ENCODE measurements at regions not wholly inside any gene's neighbourhood (a gene's known extent, or its start where the extent isn't known, plus 50 kb on each side); places are given as distances from the start of the nearest gene placed in this dataset.

DNA sequence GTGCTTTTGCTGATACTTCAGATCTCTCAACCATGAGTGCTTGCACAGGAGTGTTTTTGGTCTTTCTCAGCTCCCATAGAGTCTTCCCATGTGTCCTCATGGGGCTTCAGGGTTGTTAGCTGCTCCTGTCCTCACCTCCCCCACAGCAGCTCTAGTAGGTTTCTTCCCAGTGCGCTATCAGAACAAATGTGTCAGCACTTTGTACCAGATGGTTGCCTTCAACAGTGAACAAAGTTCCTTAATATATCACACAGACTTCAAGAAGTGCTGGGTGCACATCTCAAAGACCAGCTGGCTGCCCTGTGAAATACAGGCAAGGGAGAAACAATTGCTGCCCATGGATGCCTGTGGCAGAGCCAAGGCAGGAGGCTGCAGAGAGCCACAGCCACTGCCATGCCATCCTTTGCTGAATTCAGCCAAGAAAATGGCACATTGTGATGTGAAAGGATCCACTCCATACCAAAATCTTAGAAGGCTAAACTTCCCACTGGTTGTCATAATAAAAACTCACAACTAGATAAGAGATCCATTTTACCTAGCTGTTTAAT, 471.3 kb downstream of the C6orf118 start:
- DNase-seq (ENCODE audit: low read depth in 2 of 2, low spot score in 1 of 2): no peak

GRCh38 chr6:164836486-164836885, 472.9 kb downstream of the C6orf118 start:
- DNase-seq (ENCODE audit: low read depth in 2 of 2, low spot score in 1 of 2): no peak

DNA sequence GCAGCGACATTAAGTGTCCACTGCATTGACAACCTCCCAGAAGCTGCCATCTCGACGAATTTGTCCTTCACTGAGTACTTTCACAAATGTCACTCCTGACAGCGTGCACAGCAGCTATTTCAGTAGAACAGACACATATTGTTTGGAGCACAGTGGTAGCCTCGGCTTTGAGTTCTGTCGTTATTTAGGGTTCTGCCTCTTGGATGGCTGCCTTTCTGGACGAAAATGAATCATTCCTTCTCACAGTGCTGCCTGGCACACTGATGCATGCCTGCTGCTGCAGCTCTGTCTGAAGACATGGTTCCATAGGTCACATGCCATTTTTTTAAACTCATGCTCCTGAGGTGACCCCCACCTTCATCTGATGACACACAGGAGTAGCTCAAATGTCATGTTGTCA, 477.0 kb downstream of the C6orf118 start:
- no peak for DNase-seq (ENCODE audit: low read depth in 2 of 2, low spot score in 1 of 2)

DNA sequence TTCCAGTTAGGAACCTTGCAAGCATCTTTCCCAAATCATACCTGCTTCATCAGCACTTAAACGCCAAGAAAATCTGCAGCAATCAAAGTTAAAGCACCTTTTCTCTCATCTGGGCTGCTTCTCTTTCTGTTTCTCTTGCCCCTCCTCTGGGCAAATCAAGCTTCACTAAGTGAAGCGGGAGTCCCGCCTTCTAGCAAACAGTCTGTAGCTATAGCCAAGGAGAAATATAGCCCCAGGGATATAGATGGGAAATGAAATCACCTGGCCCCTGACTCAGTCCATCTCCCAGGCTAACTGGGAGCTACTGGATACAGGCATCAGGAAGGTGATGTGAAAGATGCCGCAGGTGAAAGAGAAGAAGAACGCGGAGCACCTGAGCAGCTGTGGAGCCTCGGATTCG, 481.9 kb downstream of the C6orf118 start:
- no peak for DNase-seq (ENCODE audit: low read depth in 2 of 2, low spot score in 1 of 2)

DNA sequence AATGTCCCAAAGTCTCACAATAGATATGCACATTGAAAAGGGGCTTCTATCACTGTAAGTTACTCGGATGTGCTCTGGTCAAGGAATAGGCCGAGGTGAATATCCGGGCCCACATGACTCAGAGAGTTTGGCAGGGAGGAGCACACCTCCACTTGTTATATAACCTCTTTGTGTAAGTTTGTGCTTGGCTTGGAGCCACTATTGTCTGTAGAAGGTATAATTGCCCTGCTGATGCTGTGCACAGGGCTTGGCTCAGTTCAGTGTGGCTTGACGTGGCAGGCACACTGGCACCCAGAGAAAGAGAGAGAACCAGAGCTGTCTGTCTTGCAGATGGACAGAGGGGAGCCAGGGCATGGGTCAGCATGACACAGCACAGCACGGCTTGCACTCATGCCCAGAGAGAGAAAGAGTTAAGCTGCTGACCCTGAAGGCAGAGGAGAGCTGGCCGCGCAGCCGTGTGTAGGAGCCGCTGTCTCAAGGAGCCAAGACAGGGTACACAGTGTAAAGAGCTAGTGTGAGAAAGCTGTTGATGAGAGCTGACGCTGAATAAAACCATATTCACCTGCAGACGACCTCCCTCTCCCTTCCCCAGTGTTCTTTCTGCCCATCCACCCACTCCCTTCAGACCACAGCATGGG, 482.5 kb downstream of the C6orf118 start:
- no peak for DNase-seq (ENCODE audit: low read depth in 2 of 2, low spot score in 1 of 2)

DNA sequence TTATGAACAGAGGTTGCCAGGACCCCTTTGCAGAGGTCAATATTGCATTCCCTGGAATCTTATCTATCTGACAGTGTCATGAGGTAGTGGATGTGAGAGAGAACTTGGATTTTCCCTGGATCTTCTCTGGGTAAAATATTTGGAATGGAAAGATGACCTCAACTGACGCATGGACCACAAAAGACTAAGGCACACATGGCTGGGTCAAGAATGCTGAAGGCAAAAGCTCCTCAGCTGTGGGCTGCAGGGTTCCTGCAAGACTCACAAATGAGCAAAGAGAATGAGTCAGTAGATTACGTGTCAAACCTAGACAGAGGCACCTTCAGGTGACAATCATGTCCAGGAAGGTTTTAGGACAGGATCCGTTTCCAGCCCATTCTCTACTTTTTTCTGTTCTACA, 484.0 kb downstream of the C6orf118 start:
- DNase-seq (ENCODE audit: low read depth in 2 of 2, low spot score in 1 of 2): no peak

DNA sequence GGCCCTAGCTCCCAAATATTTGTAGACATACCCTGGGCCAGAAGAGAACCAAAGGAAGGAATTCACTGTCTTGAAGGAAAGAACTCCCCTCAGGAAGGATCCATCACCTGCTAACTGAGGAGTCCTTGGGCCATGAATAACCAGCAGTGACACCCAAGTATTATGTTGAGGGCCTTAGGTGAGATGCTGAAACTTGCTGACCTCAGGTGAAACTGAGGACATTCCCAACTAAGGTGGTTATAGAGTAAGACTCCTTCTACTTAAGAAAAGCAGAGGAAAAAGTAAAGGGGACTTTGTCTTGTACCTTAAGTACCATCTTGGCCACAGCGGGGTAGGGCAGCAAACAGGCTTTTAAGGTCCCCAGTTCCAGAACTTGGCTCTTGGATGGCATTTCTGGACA, 491.7 kb downstream of the C6orf118 start:
- no peak for DNase-seq (ENCODE audit: low read depth in 2 of 2, low spot score in 1 of 2)

GRCh38 chr6:164812706-164813105, 496.7 kb downstream of the C6orf118 start:
- DNase-seq (ENCODE audit: low read depth in 2 of 2, low spot score in 1 of 2): no peak

GRCh38 chr6:164807125-164807524, 502.3 kb downstream of the C6orf118 start:
- DNase-seq (ENCODE audit: low read depth in 2 of 2, low spot score in 1 of 2): no peak

- DNase-seq (ENCODE audit: low read depth in 2 of 2, low spot score in 1 of 2): no peak
These were observed 514.2 kb downstream of the C6orf118 start for GRCh38 chr6:164795056-164795815.

DNA sequence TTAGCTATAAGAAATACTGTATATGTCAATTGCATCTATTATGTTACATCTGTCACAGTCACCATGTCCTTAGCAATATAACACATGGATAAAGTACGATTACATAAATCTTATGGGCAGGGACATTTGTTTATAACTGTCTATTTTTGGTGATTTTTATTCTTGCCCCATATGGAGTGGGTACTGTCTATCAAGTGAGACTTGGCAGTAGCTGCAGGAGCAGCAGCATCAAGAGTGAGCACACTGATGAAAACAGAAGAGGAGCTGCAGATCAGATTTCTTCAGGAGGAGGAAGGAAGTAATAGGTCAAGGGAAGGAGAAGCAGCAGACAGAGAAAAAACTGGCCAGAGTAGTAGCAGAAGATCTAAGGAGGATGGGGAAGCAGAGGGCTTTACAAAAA, 516.7 kb downstream of the C6orf118 start:
- DNase-seq (ENCODE audit: low read depth in 2 of 2, low spot score in 1 of 2): no peak

DNA sequence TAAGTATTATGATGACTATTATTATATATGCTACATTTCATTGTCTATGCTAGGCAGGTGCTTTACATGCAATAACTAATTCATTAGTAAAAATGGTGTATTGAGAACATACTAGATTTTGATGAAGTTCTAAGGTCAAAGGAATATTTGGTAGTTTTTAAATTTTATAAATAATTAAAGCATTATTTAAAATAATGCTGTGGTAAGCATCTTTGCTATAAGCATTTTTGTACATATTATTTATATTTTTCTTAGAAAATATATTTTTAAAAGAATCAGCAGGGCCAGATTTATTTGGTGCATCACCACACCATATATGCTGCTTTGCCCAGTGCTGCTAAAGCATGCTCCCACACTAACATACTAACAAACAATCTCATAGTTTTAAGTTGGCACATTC, 517.9 kb downstream of the C6orf118 start:
- DNase-seq (ENCODE audit: low read depth in 2 of 2, low spot score in 1 of 2): no peak

DNA sequence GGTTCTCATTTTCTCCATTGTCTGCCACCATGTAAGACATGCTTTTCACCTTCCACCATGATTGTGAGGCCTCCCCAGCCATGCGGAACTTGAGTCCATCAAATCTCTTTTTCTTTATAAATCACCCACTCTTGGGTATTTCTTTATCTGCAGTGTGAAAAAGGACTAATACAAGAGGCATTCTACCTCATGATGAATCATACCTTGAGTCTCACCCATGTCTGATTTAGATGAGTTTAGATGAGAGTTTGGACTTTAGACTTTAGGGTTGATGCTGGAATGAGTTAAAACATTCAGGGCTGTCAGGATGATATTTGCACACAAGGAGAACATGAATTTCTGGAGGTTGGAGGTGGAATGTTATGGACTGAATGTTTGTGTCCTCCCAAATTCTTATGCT, 545.6 kb downstream of the C6orf118 start:
- no peak for DNase-seq (ENCODE audit: low read depth in 2 of 2, low spot score in 1 of 2)

DNA sequence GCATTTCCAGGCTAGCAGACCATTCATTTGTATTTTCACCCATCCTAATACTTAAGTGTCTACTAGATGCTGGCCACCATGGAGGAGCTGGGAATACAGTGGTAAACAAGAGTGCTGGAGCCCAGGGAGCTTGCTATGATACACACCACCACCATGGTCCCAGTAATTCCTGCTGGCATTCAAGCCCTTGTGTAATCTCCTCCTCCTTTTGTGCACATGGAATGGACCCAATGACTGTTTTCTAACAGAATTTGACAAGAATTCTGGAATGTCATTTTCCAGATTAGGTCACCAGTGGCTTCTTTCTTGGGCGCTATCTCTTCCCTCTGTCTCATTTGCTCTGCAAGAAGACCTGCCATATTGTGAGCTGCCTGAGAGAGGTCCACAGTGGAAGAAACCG, 552.0 kb downstream of the C6orf118 start:
- DNase-seq (ENCODE audit: low read depth in 2 of 2, low spot score in 1 of 2): no peak

DNA sequence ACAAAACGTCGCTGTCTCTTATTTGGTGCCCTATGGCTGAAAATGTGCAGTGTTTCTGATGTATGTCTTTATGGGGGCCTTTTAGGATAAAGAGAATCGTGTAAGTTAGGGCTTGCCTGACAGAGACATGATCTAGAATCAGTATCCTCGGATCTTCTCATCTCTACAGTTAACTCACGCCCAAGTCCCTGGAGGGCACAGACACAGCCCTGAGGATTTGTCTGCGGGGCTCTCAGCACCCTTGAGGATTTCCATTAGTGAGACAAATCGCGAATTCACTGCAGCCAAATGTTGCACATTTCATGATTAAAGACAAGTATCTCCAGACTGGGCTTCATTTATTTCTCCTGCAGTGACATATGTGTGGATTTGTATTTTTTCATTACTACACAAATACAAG, 552.7 kb downstream of the C6orf118 start:
- DNase-seq (ENCODE audit: low read depth in 2 of 2, low spot score in 1 of 2): no peak

DNA sequence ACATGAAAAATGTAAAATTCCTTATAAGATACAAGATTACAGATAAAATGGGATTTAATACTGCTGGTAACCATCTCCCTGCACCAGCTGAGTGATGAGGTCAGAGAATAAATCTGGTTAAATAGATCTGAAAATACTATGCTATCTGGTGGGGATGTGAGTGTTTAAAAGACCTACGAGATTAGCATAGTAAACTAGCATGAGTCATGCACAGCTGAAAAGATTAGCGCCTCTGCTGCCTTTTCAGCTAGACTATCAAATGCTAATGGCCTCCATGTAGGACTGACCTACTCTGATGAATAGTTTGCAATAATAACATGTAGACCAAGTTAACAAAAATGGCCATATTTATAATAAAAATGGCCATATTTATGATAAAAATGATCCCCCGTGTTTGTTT, 553.3 kb downstream of the C6orf118 start:
- DNase-seq (ENCODE audit: low read depth in 2 of 2, low spot score in 1 of 2): no peak

- DNase-seq (ENCODE audit: low read depth in 2 of 2, low spot score in 1 of 2): no peak
These were observed 555.9 kb downstream of the C6orf118 start for GRCh38 chr6:164753517-164753916.

GRCh38 chr6:164751395-164751794, 558.0 kb downstream of the C6orf118 start:
- no peak for DNase-seq (ENCODE audit: low read depth in 2 of 2, low spot score in 1 of 2)

DNA sequence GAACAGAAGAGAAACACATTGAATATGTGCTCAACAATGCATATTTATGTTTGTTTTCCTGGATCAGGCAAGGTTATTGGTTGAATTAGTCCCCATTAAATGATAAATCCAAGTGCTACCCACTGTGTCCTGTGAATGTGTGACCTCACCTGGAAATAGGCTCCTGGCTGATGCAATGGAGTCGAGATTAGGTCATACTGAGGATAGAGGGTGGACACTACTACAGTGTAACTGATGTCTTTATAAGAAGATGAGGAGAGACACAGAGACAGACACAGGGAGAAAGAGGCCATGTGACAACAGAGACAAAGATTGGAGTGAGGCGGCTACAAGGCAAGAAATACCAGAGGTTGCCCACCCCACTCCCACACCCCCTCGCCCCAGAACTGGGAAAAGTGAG, 559.3 kb downstream of the C6orf118 start:
- no peak for DNase-seq (ENCODE audit: low read depth in 2 of 2, low spot score in 1 of 2)

DNA sequence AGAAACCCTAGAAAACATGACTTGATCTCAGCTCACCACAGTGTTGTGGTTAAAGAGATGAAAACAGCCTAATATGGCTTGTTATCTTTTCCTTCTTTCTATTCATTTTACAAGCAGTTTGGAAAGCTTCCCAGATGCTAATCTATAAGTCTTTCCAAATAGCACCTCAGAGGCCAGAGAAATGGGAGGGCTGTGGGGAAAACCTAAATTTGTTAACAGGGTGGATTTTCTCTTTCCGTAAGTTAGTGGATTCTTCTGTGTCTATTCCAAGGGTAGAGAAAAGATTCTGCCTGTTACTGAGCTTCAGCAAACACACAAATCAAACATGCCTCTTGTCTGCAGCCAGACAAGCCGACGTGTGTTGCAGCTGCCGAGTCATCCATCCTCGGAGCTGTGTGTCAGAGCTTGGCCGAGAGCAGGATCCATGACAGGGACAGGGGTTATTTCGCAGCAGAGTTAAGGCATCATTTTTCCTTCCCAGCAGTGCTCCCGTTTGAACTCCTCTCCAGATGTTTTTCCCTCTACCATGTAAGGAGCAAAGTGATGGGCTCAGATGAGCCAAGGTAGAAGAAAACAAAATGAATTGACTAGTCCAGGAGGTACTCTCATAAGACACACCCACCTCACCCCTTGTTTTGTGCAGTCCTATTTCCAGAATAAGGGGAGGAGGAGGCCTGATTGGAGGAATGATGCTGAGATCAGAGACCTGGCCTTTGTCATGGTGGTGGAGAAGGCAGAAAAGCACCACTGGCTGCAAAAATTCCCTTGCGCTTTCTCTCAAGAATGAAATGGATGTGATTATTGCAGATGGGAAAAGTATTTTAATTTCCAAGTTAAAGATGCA, 560.0 kb downstream of the C6orf118 start:
- DNase-seq (ENCODE audit: low read depth in 2 of 2, low spot score in 1 of 2): no peak

DNA sequence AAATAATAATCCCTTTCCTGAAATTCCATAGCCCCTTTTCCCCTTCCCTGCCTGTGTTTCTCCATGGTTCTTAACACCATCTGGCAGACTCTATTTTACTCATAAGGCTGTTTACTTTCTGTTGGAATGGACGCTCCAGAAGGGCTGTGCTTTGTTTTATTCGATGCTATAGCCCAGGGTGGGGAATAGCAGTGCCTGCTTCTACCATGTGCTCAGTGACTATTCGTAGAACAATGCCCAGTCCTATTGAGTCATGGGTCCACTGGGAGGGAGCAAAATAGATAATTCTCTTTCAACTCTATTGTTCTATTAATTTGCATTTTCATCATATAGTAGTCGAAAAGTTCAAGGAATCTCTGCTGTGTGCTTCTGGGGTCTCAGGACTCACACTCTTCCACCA, 565.1 kb downstream of the C6orf118 start:
- no peak for DNase-seq (ENCODE audit: low read depth in 2 of 2, low spot score in 1 of 2)

- DNase-seq (ENCODE audit: low read depth in 2 of 2, low spot score in 1 of 2): no peak
These were observed 567.4 kb downstream of the C6orf118 start for GRCh38 chr6:164741938-164742451.

Measured in stimulated activated CD8-positive, alpha-beta memory T cell treated with anti-CD3 and anti-CD28 coated beads, Interleukin-4, amount 100 ng/mL, for 1 hour (primary cell).